HCT116 (cell line): ENCODE measurements at regions not wholly inside any gene's neighbourhood (a gene's known extent, or its start where the extent isn't known, plus 50 kb on each side); places are given as distances from the start of the nearest gene placed in this dataset.

ENCODE experiments used
- ATAC-seq: fragments of 200-7000 bp; cut with Tn5 transposase; 2 replicates; pipeline ENCODE4 v1.9.1; 2020; ENCODE audit warnings: mild to moderate bottlenecking, moderate library complexity
- BruUV-seq: library from RNA; stranded (reverse); fragments of 400-500 nt; replicated peaks from 2 replicates; lab custom pipeline; 2021; lab: Mats Ljungman, UMichigan
- CTCF ChIA-PET: fragments of 300-600 bp; sonication (Branson Sonifier 250); formaldehyde crosslinking; loops from one replicate; lab custom pipeline; 2021; ENCODE audit warnings: antibody characterized with exemption; lab: Charles Lee
- POLR2A ChIA-PET: fragments of 300-600, 350-600 bp; sonication (Branson Sonifier 250); formaldehyde crosslinking; loops from one replicate; lab custom pipeline; 2021; ENCODE audit warnings: antibody characterized with exemption; lab: Charles Lee
- RAD21 ChIA-PET, 2 experiments: fragments of 300-600 bp; sonication (Branson Sonifier 250); formaldehyde crosslinking; loops; one replicate each; lab custom pipeline; 2023; ENCODE audit warnings: low total read pairs in 2 of 2; ENCODE audit not compliant: uncharacterized antibody in 2 of 2, unreplicated experiment in 2 of 2, low non-redundant PET in 1 of 2; lab: Charles Lee
- DNase-seq: peaks from one replicate; pipeline ENCODE4 v3.0.0-alpha.2; 2010; ENCODE audit warnings: low read depth, low spot score
- H2AFZ ChIP-seq: fragments of 200-600 bp; shearing (Covaris generic), sonication (generic); 2 replicates; pipeline ENCODE4 v1.6.1; 2017; ENCODE audit warnings: low read depth, mixed run types, mixed read lengths, antibody characterized with exemption, low read length; ENCODE audit not compliant: poor library complexity, severe bottlenecking
- H3K27ac ChIP-seq: 2 replicates; pipeline ENCODE4 v1.5.1; 2012; ENCODE audit warnings: low read depth, low read length
- H3K27me3 ChIP-seq: fragments of 200-600 bp; sonication (generic); 2 replicates; pipeline ENCODE4 v1.6.1; 2016; ENCODE audit warnings: mixed run types, low read length, mixed read lengths; ENCODE audit not compliant: insufficient read depth
- H3K36me3 ChIP-seq, 2 experiments: fragments of 200-500 bp in 1 of 2; fragments of 200-600 bp in 1 of 2; sonication (Bioruptor generic) in 1 of 2; sonication (generic) in 1 of 2; 2 replicates each; pipeline versions ENCODE4 v1.5.1 to v1.6.1; 2014 to 2016; ENCODE audit warnings: low read length in 2 of 2, inconsistent platforms in 1 of 2, mixed read lengths in 1 of 2, mixed run types in 1 of 2; ENCODE audit not compliant: insufficient read depth in 2 of 2, control insufficient read depth in 1 of 2
- H3K4me1 ChIP-seq, 2 experiments: fragments of 200-600 bp in 1 of 2; sonication (generic) in 1 of 2; 2 replicates each; pipeline versions ENCODE4 v1.5.1 to v1.6.1; 2012 to 2017; ENCODE audit warnings: low read length in 2 of 2, inconsistent platforms in 1 of 2, mild to moderate bottlenecking in 1 of 2, mixed read lengths in 1 of 2, mixed run types in 1 of 2, moderate library complexity in 1 of 2; ENCODE audit not compliant: insufficient read depth in 2 of 2, control insufficient read depth in 1 of 2
- H3K4me2 ChIP-seq: fragments of 200-600 bp; sonication (generic); 2 replicates; pipeline ENCODE4 v1.6.1; 2017; ENCODE audit warnings: mixed run types, low read length, mixed read lengths
- H3K4me3 ChIP-seq, 2 experiments: fragments of 200-600 bp in 1 of 2; sonication (generic) in 1 of 2; replicated peaks in 1 of 2; 2 replicates each; pipeline ENCODE4 v1.5.1; 2011 to 2016; ENCODE audit warnings: low read length in 2 of 2, control low read depth in 1 of 2, low read depth in 1 of 2, mild to moderate bottlenecking in 1 of 2, mixed read lengths in 1 of 2, mixed run types in 1 of 2
- H3K79me2 ChIP-seq: fragments of 200-600 bp; sonication (generic); 2 replicates; pipeline ENCODE4 v1.6.1; 2017; ENCODE audit warnings: mild to moderate bottlenecking, mixed run types, low read length, moderate library complexity, mixed read lengths; ENCODE audit not compliant: insufficient read depth
- H3K9ac ChIP-seq: fragments of 200-600 bp; sonication (generic); 2 replicates; pipeline ENCODE4 v1.6.1; 2016; ENCODE audit warnings: low read length, mixed read lengths
- H3K9me2 ChIP-seq: fragments of 200-600 bp; sonication (generic), shearing (Covaris generic); 2 replicates; pipeline ENCODE4 v1.6.1; 2017; ENCODE audit warnings: mixed run types, mild to moderate bottlenecking, moderate library complexity; ENCODE audit not compliant: insufficient read depth
- H3K9me3 ChIP-seq, 2 experiments: fragments of 200-500 bp in 1 of 2; fragments of 200-600 bp in 1 of 2; sonication (Bioruptor generic) in 1 of 2; sonication (generic) in 1 of 2; 2 replicates each; pipeline ENCODE4 v1.6.1; 2014 to 2017; ENCODE audit warnings: low read length in 2 of 2, mixed read lengths in 2 of 2, inconsistent platforms in 1 of 2, low read depth in 1 of 2, mild to moderate bottlenecking in 1 of 2, mixed run types in 1 of 2, moderate library complexity in 1 of 2; ENCODE audit not compliant: control insufficient read depth in 1 of 2, insufficient read depth in 1 of 2
- H4K20me1 ChIP-seq: fragments of 200-600 bp; sonication (generic), shearing (Covaris generic); 2 replicates; pipeline ENCODE4 v1.6.1; 2017; ENCODE audit warnings: mixed run types, mild to moderate bottlenecking, moderate library complexity; ENCODE audit not compliant: insufficient read depth
- CBX3 ChIP-seq: IDR thresholded peaks from 2 replicates; pipeline ENCODE4 v1.6.1; 2012; ENCODE audit warnings: low read depth
- CEBPB ChIP-seq: IDR thresholded peaks from 2 replicates; pipeline ENCODE4 v1.6.1; 2012; ENCODE audit warnings: low read depth
- CTCF ChIP-seq, 3 experiments: fragments of 200-600 bp in 1 of 3; sonication (generic) in 1 of 3; IDR thresholded peaks in 2 of 3; conservative IDR thresholded peaks in 1 of 3; 2 replicates each; pipeline ENCODE4 v1.5.1; 2012 to 2017; ENCODE audit warnings: low read depth in 2 of 3, low read length in 2 of 3, antibody characterized with exemption in 1 of 3, borderline replicate concordance in 1 of 3, control low read depth in 1 of 3, mild to moderate bottlenecking in 1 of 3, mixed read lengths in 1 of 3, mixed run types in 1 of 3, moderate library complexity in 1 of 3; ENCODE audit not compliant: insufficient read depth in 1 of 3
- EGR1 ChIP-seq: IDR thresholded peaks from 2 replicates; pipeline ENCODE4 v1.6.1; 2012; ENCODE audit warnings: low read depth
- ELF1 ChIP-seq: IDR thresholded peaks from 2 replicates; pipeline ENCODE4 v1.6.1; 2012; ENCODE audit warnings: low read depth, borderline replicate concordance
- EZH2 ChIP-seq: fragments of 200-600 bp; sonication (generic); IDR thresholded peaks from 2 replicates; pipeline ENCODE4 v1.6.1; 2017; ENCODE audit warnings: antibody characterized with exemption, mixed run types
- EZH2phosphoT487 ChIP-seq: fragments of 200-600 bp; IDR thresholded peaks from 2 replicates; pipeline ENCODE4 v1.6.1; 2018; ENCODE audit warnings: antibody characterized with exemption, borderline replicate concordance
- FOSL1 ChIP-seq: IDR thresholded peaks from 2 replicates; pipeline ENCODE4 v1.6.1; 2012; ENCODE audit warnings: low read depth
- JUND ChIP-seq: IDR thresholded peaks from 2 replicates; pipeline ENCODE4 v1.6.1; 2012
- MAX ChIP-seq: IDR thresholded peaks from 2 replicates; pipeline ENCODE4 v1.6.1; 2012
- POLR2A ChIP-seq: IDR thresholded peaks from 2 replicates; pipeline ENCODE4 v1.7.0; 2011; ENCODE audit warnings: borderline replicate concordance; ENCODE audit not compliant: insufficient read depth, insufficient read length; ENCODE audit errors: extremely low read depth
- RAD21 ChIP-seq: IDR thresholded peaks from 2 replicates; pipeline ENCODE4 v1.6.1; 2012; ENCODE audit warnings: low read depth, mild to moderate bottlenecking
- REST ChIP-seq: IDR thresholded peaks from 2 replicates; pipeline ENCODE4 v1.6.1; 2012; ENCODE audit warnings: low read depth
- SIN3A ChIP-seq: IDR thresholded peaks from 2 replicates; pipeline ENCODE4 v1.6.1; 2012; ENCODE audit warnings: low read depth
- SP1 ChIP-seq: IDR thresholded peaks from 2 replicates; pipeline ENCODE4 v1.6.1; 2012; ENCODE audit warnings: low read depth
- TCF7L2 ChIP-seq: IDR thresholded peaks from 2 replicates; pipeline ENCODE4 v1.7.0; 2011; ENCODE audit warnings: borderline replicate concordance, inconsistent platforms; ENCODE audit not compliant: insufficient read depth, insufficient read length; ENCODE audit errors: extremely low read depth
- YY1 ChIP-seq: IDR thresholded peaks from 2 replicates; pipeline ENCODE4 v1.6.1; 2011; ENCODE audit warnings: low read length, low read depth, moderate library complexity, mild to moderate bottlenecking; ENCODE audit not compliant: insufficient replicate concordance; ENCODE audit errors: extremely low read depth
- ZBTB33 ChIP-seq: IDR thresholded peaks from 2 replicates; pipeline ENCODE4 v1.6.1; 2011; ENCODE audit warnings: mild to moderate bottlenecking, low read length, moderate library complexity; ENCODE audit not compliant: insufficient replicate concordance; ENCODE audit errors: extremely low read depth
- ZFX ChIP-seq: fragments of 450-650 bp; IDR thresholded peaks from 2 replicates; pipeline ENCODE4 v1.6.1; 2017
- ZNF274 ChIP-seq: fragments of 200-500 bp; sonication (Bioruptor generic); IDR thresholded peaks from 2 replicates; pipeline ENCODE4 v1.6.1; 2014; ENCODE audit warnings: mild to moderate bottlenecking, low read depth, low read length, inconsistent platforms
- intact Hi-C: fragments of 100-400 bp; cut with micrococcal nuclease; formaldehyde crosslinking; loops from 2 replicates; pipeline ENCODE4 v1.10.0; 2022

GRCh38 chr6:92779746-92780145, 639.6 kb downstream of the EPHA7 start:
- Histone ChIP-seq H3K27me3 (no peaks in the 10 kb centered on the region), H3K9ac (no peak overlapping the region), H3K9me2 (no peaks in the 10 kb centered on the region), H3K4me1 (no peaks in the 10 kb centered on the region), H3K4me2 (no peak overlapping the region), H3K4me3 (no peak overlapping the region), H3K9me3 (peaks cover 3 to 13% of the 10 kb centered on the region in 2 experiments; a peak in 1 of 4 replicates), H4K20me1 (no peaks in the 10 kb centered on the region), H3K36me3 (no peaks in the 10 kb centered on the region), H3K27ac (no peak overlapping the region), H2AFZ (no peak overlapping the region), H3K79me2 (no peaks in the 10 kb centered on the region)
- BruUV-seq: no TSS peak
- CTCF ChIA-PET: no interaction called here
- intact Hi-C loops: no loop called here
- POLR2A ChIA-PET: no interaction called here
- ATAC-seq (no peak), DNase-seq (no peak)
- TF ChIP-seq YY1 (no peak), EGR1 (no peak), SP1 (no peak), TCF7L2 (no peak), EZH2phosphoT487 (no peak), CTCF (IDR thresholded peaks at IDR 0.05 in 2 of 3, conservative IDR thresholded peaks at IDR 0.05 in 1 of 3; ENCODE audit: borderline replicate concordance in 1 of 3, insufficient read depth in 1 of 3, low read depth in 2 of 3, low read length in 2 of 3) (no peak), CBX3 (no peak), ZNF274 (no peak), CEBPB (no peak), MAX (no peak), SIN3A (no peak), FOSL1 (no peak), ZBTB33 (no peak), RAD21 (no peak), POLR2A (no peak), EZH2 (no peak), JUND (no peak), REST (no peak), ZFX (no peak), ELF1 (no peak)
- RAD21 ChIA-PET: no interaction called here
